ENCODE measurements at regions not wholly inside any gene's neighbourhood (a gene's known extent, or its start where the extent isn't known, plus 50 kb on each side); places are given as distances from the start of the nearest gene placed in this dataset.

DNA sequence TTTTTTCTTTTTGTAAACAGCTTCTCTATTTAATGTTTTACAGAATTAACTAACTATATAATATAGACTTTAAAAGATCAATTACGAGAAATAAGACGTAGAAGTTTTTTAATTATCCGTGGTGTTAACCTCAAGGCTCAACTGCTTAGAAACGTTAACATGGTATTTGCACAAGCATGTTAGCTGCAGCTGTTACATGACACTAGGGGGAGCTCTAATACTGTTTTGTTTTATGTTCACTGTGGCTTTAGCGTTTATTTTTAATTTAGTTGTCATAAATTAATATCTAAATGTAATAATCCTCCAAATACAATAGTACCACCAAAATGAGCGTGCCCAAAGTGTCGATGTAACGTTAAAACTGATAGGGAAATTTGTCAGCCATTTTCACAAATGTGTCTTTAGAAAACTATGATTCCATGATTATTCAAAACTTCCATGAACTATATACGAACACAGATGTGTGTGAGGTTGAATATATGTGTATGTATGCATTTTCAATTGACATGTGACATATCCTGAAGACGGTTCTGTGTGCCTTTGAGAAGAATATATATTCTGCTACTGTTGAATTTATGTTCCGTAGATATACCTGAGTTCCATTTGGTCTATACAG lies 828.8 kb upstream of the MBL2 start:
- DNase-seq (no peak), ATAC-seq (peak in 1 of 4 donors; percentile 42)
- Histone ChIP-seq H3K4me3 (no peak overlapping the region), H3K4me1 (no peaks in the 10 kb centered on the region), H3K9me3 (no peaks in the 10 kb centered on the region), H3K36me3 (no peaks in the 10 kb centered on the region), H3K27ac (no peak overlapping the region), H3K27me3 (no peaks in the 10 kb centered on the region)
- intact Hi-C loops (cut with DNase I) = loop anchor here in 2 of 10 donors (10.0 kb wide), 1 partner anchor 1663 kb away; no protein-coding TSS in a partner anchor
- 14 to 16% (median 15%) methylated on average over 11 of the region's 11 CpGs for WGBS, 4 donors
- TF ChIP-seq POLR2A (IDR thresholded peaks at IDR 0.05) = no peak
- TF ChIP-seq CTCF (IDR thresholded peaks at IDR 0.05) = peak; percentile 65 to 84 (median 77)

DNA sequence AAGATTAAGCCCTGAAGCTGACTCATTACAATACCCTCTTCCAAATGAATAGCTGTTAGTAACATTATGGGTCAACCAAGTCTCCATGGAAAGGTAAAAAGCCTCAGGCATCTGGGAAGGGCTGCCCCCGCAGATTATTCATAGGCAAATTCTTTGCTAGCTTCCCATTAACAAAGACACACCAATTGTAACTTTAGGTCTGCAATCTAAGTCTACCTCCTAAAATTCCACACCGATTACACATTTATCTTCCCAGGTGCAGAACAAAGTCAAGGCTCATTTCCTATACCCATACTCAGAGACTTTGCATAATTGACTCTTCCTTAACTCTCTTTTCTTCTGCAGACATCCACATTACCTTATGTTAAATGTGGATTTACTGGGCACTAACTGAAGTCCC lies 826.3 kb upstream of the MBL2 start:
- Histone ChIP-seq H3K9me3 (no peaks in the 10 kb centered on the region), H3K27ac (no peak overlapping the region), H3K4me1 (no peaks in the 10 kb centered on the region), H3K27me3 (peaks cover 0 to 6% (median 0%) of the 10 kb centered on the region in 9 donors), H3K36me3 (no peaks in the 10 kb centered on the region), H3K4me3 (no peak overlapping the region)
- WGBS, 4 donors = 63 to 83% (median 73%) methylated on average over 2 of the region's 2 CpGs
- DNase-seq (no peak), ATAC-seq (no peak)
- intact Hi-C loops (cut with DNase I) = no loop called here
- no peak for TF ChIP-seq CTCF (IDR thresholded peaks at IDR 0.05)
- TF ChIP-seq POLR2A (IDR thresholded peaks at IDR 0.05) = no peak

GRCh38 chr10:53597835-53598251 lies 825.3 kb upstream of the MBL2 start:
- peaks cover 0 to 6% (median 0%) of the 10 kb centered on the region in 9 donors for H3K27me3 ChIP-seq
- TF ChIP-seq CTCF (IDR thresholded peaks at IDR 0.05) (no peak), POLR2A (IDR thresholded peaks at IDR 0.05) (no peak)

GRCh38 chr10:53580465-53580864 lies 807.9 kb upstream of the MBL2 start:
- 95 to 97% (median 97%) methylated on average over 2 of the region's 2 CpGs for WGBS, 4 donors
- no peak for DNase-seq
- Histone ChIP-seq H3K9me3 (no peaks in the 10 kb centered on the region), H3K4me3 (no peak overlapping the region), H3K4me1 (no peaks in the 10 kb centered on the region), H3K27me3 (no peaks in the 10 kb centered on the region), H3K27ac (no peak overlapping the region), H3K36me3 (no peaks in the 10 kb centered on the region)
- intact Hi-C loops (cut with DNase I) = no loop called here
- ATAC-seq = no peak
- TF ChIP-seq CTCF (IDR thresholded peaks at IDR 0.05) = peak in 1 of 12 donors; percentile 6
- no peak for TF ChIP-seq POLR2A (IDR thresholded peaks at IDR 0.05)

More at GRCh38 chr10:53597835-53598251, 825.3 kb upstream of the MBL2 start:
- Histone ChIP-seq H3K36me3 (no peaks in the 10 kb centered on the region), H3K4me1 (no peaks in the 10 kb centered on the region), H3K4me3 (no peak overlapping the region), H3K27ac (no peak overlapping the region), H3K9me3 (no peaks in the 10 kb centered on the region)
- WGBS, 4 donors = 57 to 63% (median 61%) methylated on average over 2 of the region's 2 CpGs
- DNase-seq (no peak), ATAC-seq (no peak)
- intact Hi-C loops (cut with DNase I) = no loop called here

Measured in heart left ventricle (tissue), 16 donors.